ENCODE measurements at regions not wholly inside any gene's neighbourhood (a gene's known extent, or its start where the extent isn't known, plus 50 kb on each side); places are given as distances from the start of the nearest gene placed in this dataset.

GRCh38 chr2:220334210-220334609 is 706.8 kb downstream of the SLC4A3 start:
- no peak overlapping the region for H3K4me3 ChIP-seq (replicated peaks; ENCODE audit: low read depth, low read length)
- no peak for TF ChIP-seq CTCF (IDR thresholded peaks at IDR 0.05; ENCODE audit: low read depth, low read length, missing control alignments)
- no peak for DNase-seq (ENCODE audit: extremely low read depth, low read depth)

- no peak overlapping the region for H3K4me3 ChIP-seq (replicated peaks; ENCODE audit: low read depth, low read length)
- TF ChIP-seq CTCF (IDR thresholded peaks at IDR 0.05; ENCODE audit: low read depth, low read length, missing control alignments): no peak
- DNase-seq (ENCODE audit: extremely low read depth, low read depth): no peak
Observed at GRCh38 chr2:220334871-220335590, 707.6 kb downstream of the SLC4A3 start.

- H3K4me3 ChIP-seq (replicated peaks; ENCODE audit: low read depth, low read length): no peak overlapping the region
- no peak for DNase-seq (ENCODE audit: extremely low read depth, low read depth)
- TF ChIP-seq CTCF (IDR thresholded peaks at IDR 0.05; ENCODE audit: low read depth, low read length, missing control alignments): no peak
Observed at GRCh38 chr2:220335591-220335915, 708.1 kb downstream of the SLC4A3 start.

- H3K4me3 ChIP-seq (replicated peaks; ENCODE audit: low read depth, low read length): no peak overlapping the region
- no peak for DNase-seq (ENCODE audit: extremely low read depth, low read depth)
Observed at GRCh38 chr2:220336771-220337170, 709.3 kb downstream of the SLC4A3 start.

GRCh38 chr2:220337611-220338440 is 710.4 kb downstream of the SLC4A3 start:
- TF ChIP-seq CTCF (IDR thresholded peaks at IDR 0.05; ENCODE audit: low read depth, low read length, missing control alignments): no peak
- H3K4me3 ChIP-seq (replicated peaks; ENCODE audit: low read depth, low read length): no peak overlapping the region
- DNase-seq (ENCODE audit: extremely low read depth, low read depth): no peak

More at GRCh38 chr2:220336771-220337170, 709.3 kb downstream of the SLC4A3 start:
- TF ChIP-seq CTCF (IDR thresholded peaks at IDR 0.05; ENCODE audit: low read depth, low read length, missing control alignments): no peak

- DNase-seq (ENCODE audit: extremely low read depth, low read depth): no peak
- no peak overlapping the region for H3K4me3 ChIP-seq (replicated peaks; ENCODE audit: low read depth, low read length)
- no peak for TF ChIP-seq CTCF (IDR thresholded peaks at IDR 0.05; ENCODE audit: low read depth, low read length, missing control alignments)
Observed at GRCh38 chr2:220341014-220341413, 713.6 kb downstream of the SLC4A3 start.

Data from HFF-Myc (cell line).